ENCODE measurements at regions not wholly inside any gene's neighbourhood (a gene's known extent, or its start where the extent isn't known, plus 50 kb on each side); places are given as distances from the start of the nearest gene placed in this dataset.

- H3K27ac ChIP-seq = no peak overlapping the region
- TF ChIP-seq CTCF (IDR thresholded peaks at IDR 0.05) = no peak
- no peak for TF ChIP-seq ZFX (IDR thresholded peaks at IDR 0.05; ENCODE audit: borderline replicate concordance)
Measured at GRCh38 chr10:84825330-84825729, 496.9 kb downstream of the CCSER2 start.

GRCh38 chr10:84826704-84827103, 498.3 kb downstream of the CCSER2 start:
- H3K27ac ChIP-seq = no peak overlapping the region
- no peak for TF ChIP-seq ZFX (IDR thresholded peaks at IDR 0.05; ENCODE audit: borderline replicate concordance)
- no peak for TF ChIP-seq CTCF (IDR thresholded peaks at IDR 0.05)

- TF ChIP-seq ZFX (IDR thresholded peaks at IDR 0.05; ENCODE audit: borderline replicate concordance) (no peak), CTCF (IDR thresholded peaks at IDR 0.05) (no peak)
- no peak overlapping the region for H3K27ac ChIP-seq
Measured at GRCh38 chr10:84829131-84829530, 500.7 kb downstream of the CCSER2 start.

DNA sequence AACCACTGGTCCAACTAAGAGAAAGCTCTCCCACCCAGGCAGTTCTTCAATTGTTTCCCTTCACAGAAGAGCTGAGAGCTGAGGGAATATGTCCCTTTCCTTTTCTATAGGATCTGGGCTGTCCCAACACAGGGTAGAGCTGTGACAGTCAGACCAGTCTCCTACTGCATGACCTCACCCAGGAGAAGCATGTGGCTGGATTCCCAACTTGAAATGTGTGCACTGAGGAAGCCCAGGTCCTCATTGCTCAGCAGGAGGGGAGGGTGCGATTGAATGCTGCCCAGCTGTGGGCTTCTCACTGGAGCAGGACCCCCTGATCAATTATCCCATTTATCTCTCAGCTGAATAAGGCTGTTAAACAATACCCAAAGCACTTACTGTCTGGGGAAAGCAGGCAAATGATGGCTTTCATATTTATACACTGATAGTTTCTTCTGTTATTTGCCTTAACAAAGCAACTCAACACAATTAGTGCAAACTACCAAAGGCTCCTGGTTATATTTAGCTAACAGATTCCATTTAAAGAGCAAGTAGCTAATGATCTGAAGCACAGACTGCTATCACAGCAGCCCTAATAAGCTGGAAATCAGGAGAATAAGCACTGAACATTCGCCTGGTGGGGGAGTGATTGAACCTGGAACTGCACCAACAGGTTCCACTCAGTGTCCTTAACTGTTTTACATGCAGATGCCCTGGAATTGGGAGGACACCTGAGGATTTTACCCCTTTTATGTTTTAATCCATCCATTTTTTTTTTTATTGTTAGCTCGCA, 508.8 kb downstream of the CCSER2 start:
- TF ChIP-seq ZFX (IDR thresholded peaks at IDR 0.05; ENCODE audit: borderline replicate concordance) (no peak), CTCF (IDR thresholded peaks at IDR 0.05) (no peak)
- H3K27ac ChIP-seq = no peak overlapping the region

GRCh38 chr10:84837877-84838276, 509.5 kb downstream of the CCSER2 start:
- H3K27ac ChIP-seq = no peak overlapping the region
- TF ChIP-seq CTCF (IDR thresholded peaks at IDR 0.05) (no peak), ZFX (IDR thresholded peaks at IDR 0.05; ENCODE audit: borderline replicate concordance) (no peak)

DNA sequence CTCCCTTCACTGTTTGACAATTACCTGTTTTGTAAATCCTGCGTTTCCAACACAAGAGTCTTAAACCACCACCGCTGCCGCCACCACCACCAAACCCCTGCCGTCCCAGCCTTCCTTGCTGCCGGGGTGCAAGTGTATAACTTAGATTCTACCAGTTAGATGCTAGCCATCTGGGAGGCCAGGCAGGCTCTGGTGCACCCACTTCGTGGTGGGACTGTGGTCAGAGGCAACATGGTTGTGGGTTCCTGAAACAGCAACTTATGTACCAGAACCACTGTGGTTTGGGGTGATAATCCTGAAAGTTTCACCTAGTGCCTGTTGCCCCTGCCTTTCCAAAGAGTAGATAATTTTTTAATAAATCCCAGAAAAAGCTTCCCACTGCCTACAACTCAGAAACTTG, 510.5 kb downstream of the CCSER2 start:
- no peak for TF ChIP-seq CTCF (IDR thresholded peaks at IDR 0.05)
- no peak for TF ChIP-seq ZFX (IDR thresholded peaks at IDR 0.05; ENCODE audit: borderline replicate concordance)

DNA sequence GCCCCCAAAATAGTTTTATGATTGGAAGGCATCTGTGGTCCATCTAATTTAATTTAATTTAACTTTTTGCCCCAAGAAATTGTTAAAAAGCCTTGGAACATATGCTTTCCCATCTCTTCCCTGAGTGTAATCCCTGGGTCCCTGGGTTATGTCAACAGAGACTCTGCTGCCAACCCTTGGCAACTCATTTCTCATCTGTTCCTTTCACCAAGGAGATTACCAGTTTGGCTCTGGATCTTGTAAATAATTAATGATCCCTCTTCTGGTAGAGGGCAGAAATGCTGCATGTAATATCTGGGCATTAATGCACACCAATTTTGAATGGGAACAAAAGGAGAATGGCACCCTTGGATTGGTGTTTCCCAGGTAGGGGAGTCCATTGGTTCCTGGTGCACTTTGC, 514.2 kb downstream of the CCSER2 start:
- TF ChIP-seq ZFX (IDR thresholded peaks at IDR 0.05; ENCODE audit: borderline replicate concordance) = no peak
- no peak for TF ChIP-seq CTCF (IDR thresholded peaks at IDR 0.05)

More for the DNA sequence above, 510.5 kb downstream of the CCSER2 start:
- no peak overlapping the region for H3K27ac ChIP-seq

More for the DNA sequence above, 514.2 kb downstream of the CCSER2 start:
- H3K27ac ChIP-seq = no peak overlapping the region

All from 22Rv1 (cell line).